GM23248 (cell line): ENCODE measurements at regions not wholly inside any gene's neighbourhood (a gene's known extent, or its start where the extent isn't known, plus 50 kb on each side); places are given as distances from the start of the nearest gene placed in this dataset.

Experiments used
- EZH2 ChIP-seq: fragments of 200-600 bp; sonication (generic); IDR thresholded peaks from 2 replicates; pipeline ENCODE4 v1.6.1; 2018; ENCODE audit warnings: antibody characterized with exemption, mild to moderate bottlenecking; ENCODE audit not compliant: insufficient read depth, poor library complexity, severe bottlenecking
- EZH2phosphoT487 ChIP-seq: fragments of 200-600 bp; sonication (generic); IDR thresholded peaks from 2 replicates; pipeline ENCODE4 v1.6.1; 2018; ENCODE audit warnings: antibody characterized with exemption, moderate library complexity, mild to moderate bottlenecking, low read depth; ENCODE audit not compliant: insufficient read depth

DNA sequence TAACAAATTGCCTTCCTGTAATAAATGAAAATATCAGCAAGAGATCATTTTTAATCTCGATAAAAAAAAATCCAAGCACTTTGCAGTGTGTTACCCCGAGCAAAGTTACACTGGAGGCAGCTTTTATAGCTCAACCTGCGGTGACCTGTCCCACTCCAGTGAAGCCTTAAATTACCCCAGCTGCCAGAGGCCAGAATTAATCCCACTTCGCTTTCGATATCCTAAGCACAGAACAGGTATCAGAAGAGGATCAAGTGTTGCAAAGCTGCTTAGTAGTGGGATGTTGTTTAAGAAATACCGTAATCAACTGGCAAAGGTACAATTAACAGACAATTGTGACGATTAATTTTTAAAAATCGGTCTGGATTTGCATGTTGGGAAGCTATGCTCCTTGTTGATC lies 314.0 kb downstream of the AGTPBP1 start:
- TF ChIP-seq EZH2phosphoT487 (no peak), EZH2 (no peak)
